ENCODE measurements at regions not wholly inside any gene's neighbourhood (a gene's known extent, or its start where the extent isn't known, plus 50 kb on each side); places are given as distances from the start of the nearest gene placed in this dataset.
A peak's percentile ranks its signal among the peaks of the same experiment; 100 is the strongest.
"Not testable (repeated sequence)": the region's sequence is repeated elsewhere in the genome, so short reads cannot be mapped to it uniquely, and the experiment has no call there.

DNA sequence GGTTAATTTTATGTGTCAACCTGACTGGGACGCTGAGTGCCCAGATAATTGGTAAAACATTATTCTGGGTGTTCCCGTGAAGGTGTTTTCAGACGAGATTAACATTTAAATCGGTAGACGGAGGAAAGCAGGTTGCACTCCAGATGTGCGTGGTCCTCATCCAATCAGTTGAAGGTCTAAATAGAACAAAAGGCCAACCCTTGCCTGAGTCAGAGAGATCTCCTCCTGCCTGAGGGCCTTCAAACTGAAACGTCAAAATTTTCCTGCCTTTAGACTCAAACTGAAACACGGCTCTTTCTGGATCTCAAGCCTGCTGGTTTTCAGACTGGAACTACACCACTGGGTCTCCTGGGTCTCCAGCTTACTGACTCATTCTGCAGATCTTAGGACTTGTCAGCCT, 70.9 kb downstream of the NPIPA5 start:
- not testable (repeated sequence) for DNase-seq (ENCODE audit: low spot score)

- not testable (repeated sequence) for DNase-seq (ENCODE audit: low spot score)
These were observed 72.2 kb downstream of the NPIPA5 start for GRCh38 chr16:15305889-15306288.

GRCh38 chr16:15303667-15304324, 74.3 kb downstream of the NPIPA5 start:
- DNase-seq (ENCODE audit: low spot score) = not testable (repeated sequence)

GRCh38 chr16:15297104-15297503, 81.0 kb downstream of the NPIPA5 start:
- not testable (repeated sequence) for DNase-seq (ENCODE audit: low spot score)

- DNase-seq (ENCODE audit: low spot score) = not testable (repeated sequence)
These were observed 103.3 kb downstream of the NPIPA5 start for GRCh38 chr16:15274796-15275195.

DNA sequence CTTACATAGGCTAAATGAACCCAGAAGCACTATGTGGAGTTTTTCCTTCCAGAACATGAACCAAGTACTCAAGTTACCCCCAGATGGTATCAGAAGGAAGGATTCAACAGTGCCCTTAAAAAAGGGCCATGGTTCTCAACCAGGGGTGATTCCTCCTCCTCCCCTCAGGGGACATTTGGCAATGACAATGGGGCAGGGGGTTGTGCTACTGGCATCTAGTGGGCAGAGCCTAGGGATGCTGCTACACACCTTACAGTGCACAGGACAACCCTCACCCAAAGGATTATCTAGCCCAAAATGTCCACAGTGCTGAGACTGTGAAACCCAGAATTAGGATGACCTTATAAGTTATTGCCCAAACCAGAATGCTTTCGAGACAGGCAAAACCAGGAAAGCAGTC, 104.1 kb downstream of the NPIPA5 start:
- not testable (repeated sequence) for DNase-seq (ENCODE audit: low spot score)

- DNase-seq (ENCODE audit: low spot score) = not testable (repeated sequence)
These were observed 111.2 kb downstream of the NPIPA5 start for GRCh38 chr16:15266941-15267340.

DNA sequence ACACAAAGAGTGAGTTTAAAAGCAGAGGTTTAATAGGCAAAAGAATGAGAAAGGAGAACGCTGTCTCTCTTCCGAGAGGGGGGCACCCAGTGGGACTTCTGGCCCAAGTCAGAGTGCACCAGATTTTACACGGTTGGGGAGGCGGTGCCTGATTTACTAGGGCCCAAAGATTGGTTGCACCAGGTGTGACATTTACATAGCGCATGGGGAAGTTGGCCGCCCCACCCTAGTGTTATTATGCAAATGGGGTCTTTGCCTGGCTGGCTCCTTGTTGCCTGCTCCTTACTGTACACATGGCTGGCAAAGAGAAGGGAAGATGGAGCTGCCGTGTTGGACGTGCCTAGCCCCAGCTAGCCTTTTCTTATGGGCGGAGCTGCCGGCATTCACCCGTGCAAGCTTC, 115.9 kb downstream of the NPIPA5 start:
- not testable (repeated sequence) for DNase-seq (ENCODE audit: low spot score)

DNA sequence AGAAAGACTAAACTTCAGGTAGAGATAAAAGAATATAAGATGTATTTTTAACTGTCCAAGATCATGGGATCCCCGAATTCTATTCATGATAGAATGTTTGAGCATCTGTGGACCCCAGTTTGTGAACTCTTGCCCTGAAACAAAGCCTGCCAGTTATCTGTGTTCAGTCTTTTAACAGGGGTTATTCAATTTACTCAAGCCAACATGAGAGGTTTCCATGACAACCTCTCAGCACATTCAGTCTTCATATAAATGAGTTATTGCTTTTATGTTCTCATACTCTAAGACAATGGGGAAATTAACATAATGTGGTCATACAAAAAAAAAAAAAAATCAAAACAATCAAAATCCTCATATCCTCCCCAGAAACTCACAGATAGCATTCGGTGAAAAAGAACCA, 130.1 kb downstream of the NPIPA5 start:
- DNase-seq (ENCODE audit: low spot score) = not testable (repeated sequence)

- DNase-seq (ENCODE audit: low spot score) = not testable (repeated sequence)
These were observed 141.3 kb downstream of the NPIPA5 start for GRCh38 chr16:15236674-15237323.

DNA sequence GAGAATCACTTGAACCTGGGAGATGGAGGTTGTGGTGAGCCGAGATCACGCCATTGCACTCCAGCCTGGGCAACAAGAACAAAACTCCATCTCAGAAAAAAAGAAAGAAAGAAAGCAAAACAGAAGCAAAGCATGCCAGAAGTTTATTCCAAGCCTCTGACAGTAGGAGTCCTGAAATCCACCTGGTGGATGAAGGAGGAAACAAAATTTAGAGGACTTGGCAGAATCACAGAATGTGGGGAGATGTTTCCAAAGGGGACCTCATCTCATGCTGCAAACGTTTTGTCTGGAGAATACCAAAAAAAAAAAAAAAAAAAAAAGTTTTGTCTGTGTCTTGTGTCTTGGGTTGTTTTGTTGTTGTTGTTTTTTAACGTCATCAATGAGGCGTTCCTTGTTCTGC, 141.1 kb upstream of the RRN3 start:
- DNase-seq (ENCODE audit: low spot score) = not testable (repeated sequence)

DNA sequence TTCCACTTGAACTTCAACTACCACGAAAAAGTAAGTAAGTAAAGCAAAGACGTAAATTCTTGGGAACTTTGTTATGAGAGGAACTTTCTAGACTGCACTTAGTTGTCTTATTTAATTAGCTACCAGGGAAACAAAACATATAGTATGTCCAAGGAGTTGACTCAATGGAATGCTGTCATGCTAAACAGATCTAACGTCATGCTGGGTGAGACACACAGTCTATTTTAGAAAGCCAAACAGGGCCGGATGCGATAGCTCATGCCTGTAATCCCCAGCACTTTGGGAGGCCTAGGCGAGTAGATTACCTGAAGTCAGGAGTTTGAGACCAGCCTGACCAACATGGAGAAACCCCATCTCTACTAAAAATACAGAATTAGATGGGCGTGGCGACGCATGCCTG, 140.6 kb upstream of the RRN3 start:
- DNase-seq (ENCODE audit: low spot score) = not testable (repeated sequence)

- DNase-seq (ENCODE audit: low spot score) = not testable (repeated sequence)
These were observed 136.4 kb upstream of the RRN3 start for GRCh38 chr16:15230432-15230831.

- not testable (repeated sequence) for DNase-seq (ENCODE audit: low spot score)
These were observed 135.6 kb upstream of the RRN3 start for GRCh38 chr16:15229661-15230060.

DNA sequence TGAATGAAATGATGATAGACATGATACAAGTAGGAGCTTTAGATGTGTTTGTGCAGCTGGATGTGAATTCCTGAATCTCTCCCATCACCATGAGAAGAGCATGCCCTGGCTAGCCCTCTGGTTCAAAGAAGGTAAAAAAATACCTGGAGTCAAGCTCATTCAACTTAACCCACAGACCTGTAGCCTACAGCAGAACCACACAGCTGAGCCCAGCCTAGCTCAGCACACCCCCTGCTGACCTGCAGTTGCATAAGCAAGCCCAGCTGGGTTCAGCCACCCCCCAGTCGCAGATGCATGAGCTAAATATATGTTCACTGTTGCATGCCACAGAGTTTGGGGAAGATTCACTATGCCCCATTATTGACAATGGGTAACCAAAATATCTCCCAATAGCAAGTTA, 130.6 kb upstream of the RRN3 start:
- not testable (repeated sequence) for DNase-seq (ENCODE audit: low spot score)

GRCh38 chr16:15223398-15223797, 129.3 kb upstream of the RRN3 start:
- DNase-seq (ENCODE audit: low spot score) = not testable (repeated sequence)

DNA sequence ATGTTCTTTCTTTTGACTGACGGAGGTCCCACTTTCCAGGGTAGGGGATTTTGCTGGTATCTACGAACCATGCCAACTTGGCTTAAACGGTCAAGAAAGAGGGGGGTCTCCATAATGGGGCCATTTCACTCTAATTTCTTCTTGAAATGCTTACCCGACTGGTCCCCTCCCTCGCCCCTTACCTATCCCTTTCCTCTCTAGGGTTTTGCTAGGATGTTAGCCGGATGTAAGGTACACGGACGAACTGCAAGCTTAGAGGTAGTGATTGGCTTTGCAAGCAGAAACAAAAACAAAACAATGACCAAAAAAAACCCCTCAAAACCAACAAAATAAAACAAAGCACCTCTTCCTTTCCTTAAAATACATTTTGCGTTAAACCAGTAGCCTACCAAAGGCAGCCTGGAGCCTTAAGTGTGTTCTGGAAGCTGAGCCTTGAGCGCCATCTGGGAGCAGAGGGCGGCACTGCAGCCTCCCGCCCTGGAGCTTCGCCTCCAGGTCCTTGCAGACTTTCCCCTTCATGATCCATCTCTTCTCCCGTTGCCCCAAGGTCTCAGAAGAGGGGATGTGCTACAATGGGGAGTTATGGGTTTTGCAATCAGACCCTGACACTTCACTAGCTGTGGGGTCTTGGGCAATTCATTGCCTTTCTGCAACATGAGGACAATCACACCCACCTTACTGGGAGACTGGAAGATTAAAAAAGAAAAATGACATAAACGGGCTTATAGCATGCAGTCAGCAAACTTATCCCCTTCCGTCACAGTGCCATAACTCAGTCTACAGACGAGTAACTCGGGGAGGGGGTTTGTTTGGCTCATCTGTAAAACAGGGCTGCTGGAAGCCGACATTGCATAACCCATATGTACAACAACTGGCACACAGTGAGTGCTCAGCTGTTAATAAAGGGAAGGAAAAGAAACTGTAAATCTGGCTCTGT, 125.9 kb upstream of the RRN3 start:
- DNase-seq (ENCODE audit: low spot score) = peak; percentile 10

- DNase-seq (ENCODE audit: low spot score) = not testable (repeated sequence)
These were observed 124.9 kb upstream of the RRN3 start for GRCh38 chr16:15218856-15219500.

GRCh38 chr16:15207202-15207981, 113.3 kb upstream of the RRN3 start:
- DNase-seq (ENCODE audit: low spot score) = not testable (repeated sequence)

DNA sequence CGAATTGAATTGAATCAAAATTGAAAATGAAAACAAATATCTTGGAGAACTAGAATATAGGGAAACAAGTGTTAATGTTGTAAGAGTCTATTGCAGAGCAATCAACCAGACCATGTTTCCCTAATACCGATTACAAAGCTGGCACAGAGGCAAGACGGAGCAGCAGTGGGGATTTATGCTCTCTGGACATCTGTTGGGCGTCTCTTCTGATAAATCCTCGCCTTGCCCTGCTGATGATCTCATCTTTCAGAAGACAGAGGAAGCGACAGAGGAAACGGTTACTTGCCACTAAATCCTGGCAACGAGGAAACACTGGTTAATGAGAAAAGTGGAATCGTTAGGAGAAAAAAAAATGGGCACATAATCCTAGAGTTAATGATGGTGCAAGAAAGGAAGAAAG, 112.4 kb upstream of the RRN3 start:
- not testable (repeated sequence) for DNase-seq (ENCODE audit: low spot score)

DNA sequence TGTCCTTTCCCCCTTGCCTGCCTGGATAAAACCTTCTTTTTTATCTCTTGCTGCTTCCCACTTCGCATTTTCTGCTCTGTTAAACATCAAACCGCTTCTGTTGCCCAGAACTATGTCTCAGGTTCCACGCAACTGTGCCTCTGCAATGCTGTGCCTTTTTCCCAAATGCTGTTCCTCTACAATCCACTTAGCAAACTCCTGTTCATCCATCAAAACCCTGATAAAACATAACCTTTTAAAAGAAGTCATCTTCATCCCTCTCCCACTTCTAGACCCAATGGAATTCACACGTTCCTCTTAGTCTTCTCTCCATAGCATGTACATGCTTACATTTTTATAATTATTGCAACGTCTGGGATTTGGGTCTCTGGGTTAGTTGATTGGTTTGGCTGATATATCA, 111.9 kb upstream of the RRN3 start:
- DNase-seq (ENCODE audit: low spot score) = not testable (repeated sequence)

Measured in Ammon's horn (tissue), 1 donor.